ENCODE measurements at regions not wholly inside any gene's neighbourhood (a gene's known extent, or its start where the extent isn't known, plus 50 kb on each side); places are given as distances from the start of the nearest gene placed in this dataset.

GRCh38 chr18:66735933-66736332 lies 132.0 kb upstream of the CDH19 start:
- DNase-seq (ENCODE audit: low spot score), result no peak

GRCh38 chr18:66734451-66734850 lies 130.6 kb upstream of the CDH19 start:
- no peak for DNase-seq (ENCODE audit: low spot score)

GRCh38 chr18:66731890-66732289 lies 128.0 kb upstream of the CDH19 start:
- no peak for DNase-seq (ENCODE audit: low spot score)

GRCh38 chr18:66729442-66730239 lies 125.8 kb upstream of the CDH19 start:
- peak; percentile 68 for DNase-seq (ENCODE audit: low spot score)

GRCh38 chr18:66728951-66729350 lies 125.1 kb upstream of the CDH19 start:
- no peak for DNase-seq (ENCODE audit: low spot score)

- DNase-seq (ENCODE audit: low spot score), result no peak
Measured at GRCh38 chr18:66727991-66728390, 124.1 kb upstream of the CDH19 start.

GRCh38 chr18:66724664-66725356 lies 120.9 kb upstream of the CDH19 start:
- DNase-seq (ENCODE audit: low spot score), result no peak

- DNase-seq (ENCODE audit: low spot score), result no peak
Measured at GRCh38 chr18:66722671-66723070, 118.8 kb upstream of the CDH19 start.

GRCh38 chr18:66708646-66709045 lies 104.8 kb upstream of the CDH19 start:
- no peak for DNase-seq (ENCODE audit: low spot score)

- DNase-seq (ENCODE audit: low spot score), result no peak
Measured at GRCh38 chr18:66707473-66707872, 103.6 kb upstream of the CDH19 start.

GRCh38 chr18:66695281-66695680 lies 91.4 kb upstream of the CDH19 start:
- no peak for DNase-seq (ENCODE audit: low spot score)

GRCh38 chr18:66694852-66695251 lies 91.0 kb upstream of the CDH19 start:
- DNase-seq (ENCODE audit: low spot score), result no peak

- no peak for DNase-seq (ENCODE audit: low spot score)
Measured at GRCh38 chr18:66687635-66688034, 83.7 kb upstream of the CDH19 start.

- DNase-seq (ENCODE audit: low spot score), result peak; percentile 79
Measured at GRCh38 chr18:66682855-66683322, 79.0 kb upstream of the CDH19 start.

GRCh38 chr18:66676699-66677098 lies 72.8 kb upstream of the CDH19 start:
- no peak for DNase-seq (ENCODE audit: low spot score)

- no peak for DNase-seq (ENCODE audit: low spot score)
Measured at GRCh38 chr18:66674286-66674685, 70.4 kb upstream of the CDH19 start.

GRCh38 chr18:66668706-66669105 lies 64.8 kb upstream of the CDH19 start:
- no peak for DNase-seq (ENCODE audit: low spot score)

GRCh38 chr18:66662632-66663031 lies 58.7 kb upstream of the CDH19 start:
- DNase-seq (ENCODE audit: low spot score), result no peak

- no peak for DNase-seq (ENCODE audit: low spot score)
Measured at GRCh38 chr18:66655407-66655806, 51.5 kb upstream of the CDH19 start.

Data from globus pallidus (tissue), 1 donor.